Tibial nerve (tissue), 4 donors: ENCODE measurements at regions not wholly inside any gene's neighbourhood (a gene's known extent, or its start where the extent isn't known, plus 50 kb on each side); places are given as distances from the start of the nearest gene placed in this dataset.

Source experiments
- EP300 ChIP-seq, 2 donors: sonication (generic); formaldehyde crosslinking; IDR thresholded peaks; one replicate each; pipeline ENCODE4 v1.6.1; 2017; ENCODE audit warnings: antibody characterized with exemption in 2 of 2, mild to moderate bottlenecking in 1 of 2
- POLR2A ChIP-seq, 2 donors: fragments of 450-650 bp; IDR thresholded peaks; one replicate each; pipeline ENCODE4 v1.6.1; 2017; ENCODE audit warnings: antibody characterized with exemption in 2 of 2, mild to moderate bottlenecking in 2 of 2, moderate library complexity in 2 of 2
- TF ChIP-seq, protein P1 (sequence below), 5 experiments: fragments of 200-600 bp in 3 of 5; fragments of 450-650 bp in 2 of 5; sonication (generic) in 3 of 5; IDR thresholded peaks; one replicate each; pipeline ENCODE4 v1.5.1; 2016 to 2019; ENCODE audit warnings: antibody characterized with exemption in 5 of 5, mild to moderate bottlenecking in 3 of 5, moderate library complexity in 2 of 5

- TF ChIP-seq, protein P1, sequence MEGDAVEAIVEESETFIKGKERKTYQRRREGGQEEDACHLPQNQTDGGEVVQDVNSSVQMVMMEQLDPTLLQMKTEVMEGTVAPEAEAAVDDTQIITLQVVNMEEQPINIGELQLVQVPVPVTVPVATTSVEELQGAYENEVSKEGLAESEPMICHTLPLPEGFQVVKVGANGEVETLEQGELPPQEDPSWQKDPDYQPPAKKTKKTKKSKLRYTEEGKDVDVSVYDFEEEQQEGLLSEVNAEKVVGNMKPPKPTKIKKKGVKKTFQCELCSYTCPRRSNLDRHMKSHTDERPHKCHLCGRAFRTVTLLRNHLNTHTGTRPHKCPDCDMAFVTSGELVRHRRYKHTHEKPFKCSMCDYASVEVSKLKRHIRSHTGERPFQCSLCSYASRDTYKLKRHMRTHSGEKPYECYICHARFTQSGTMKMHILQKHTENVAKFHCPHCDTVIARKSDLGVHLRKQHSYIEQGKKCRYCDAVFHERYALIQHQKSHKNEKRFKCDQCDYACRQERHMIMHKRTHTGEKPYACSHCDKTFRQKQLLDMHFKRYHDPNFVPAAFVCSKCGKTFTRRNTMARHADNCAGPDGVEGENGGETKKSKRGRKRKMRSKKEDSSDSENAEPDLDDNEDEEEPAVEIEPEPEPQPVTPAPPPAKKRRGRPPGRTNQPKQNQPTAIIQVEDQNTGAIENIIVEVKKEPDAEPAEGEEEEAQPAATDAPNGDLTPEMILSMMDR (IDR thresholded peaks at IDR 0.05), result no peak
- TF ChIP-seq POLR2A (IDR thresholded peaks at IDR 0.05) (no peak), EP300 (IDR thresholded peaks at IDR 0.05) (no peak)
Observed at GRCh38 chr1:114338191-114338890, 172.7 kb downstream of the TRIM33 start.
